SK-N-SH (cell line): ENCODE measurements at regions not wholly inside any gene's neighbourhood (a gene's known extent, or its start where the extent isn't known, plus 50 kb on each side); places are given as distances from the start of the nearest gene placed in this dataset.

ENCODE experiments used
- CTCF ChIA-PET: fragments of 300-600, 350-600 bp; formaldehyde crosslinking; extraction: SDS; loops from one replicate; lab custom pipeline; 2021; lab: Yijun Ruan, JAX
- POLR2A ChIA-PET: fragments of 350-600 bp; sonication (Branson Sonifier 250); formaldehyde crosslinking; extraction: SDS; loops from one replicate; lab custom pipeline; 2020; ENCODE audit warnings: antibody characterized with exemption, inconsistent platforms; lab: Yijun Ruan, JAX
- DNase-seq: peaks from one replicate; pipeline ENCODE4 v3.0.0; 2012
- H2AFZ ChIP-seq: fragments of 200-600 bp; sonication (generic); 2 replicates; pipeline ENCODE4 v1.8.1; 2016; ENCODE audit warnings: antibody characterized with exemption, mild to moderate bottlenecking, low read depth
- H3F3A ChIP-seq: fragments of 200-600 bp; sonication (generic); replicated peaks from 2 replicates; pipeline ENCODE3; 2016; ENCODE audit warnings: antibody characterized with exemption, mild to moderate bottlenecking; ENCODE audit not compliant: insufficient read depth
- H3K27ac ChIP-seq, 2 experiments: fragments of 200-500 bp in 1 of 2; fragments of 200-600 bp in 1 of 2; sonication (Bioruptor generic) in 1 of 2; sonication (generic), shearing (Covaris generic) in 1 of 2; 2 replicates each; pipeline versions ENCODE4 v1.5.1 to v1.6.1; 2014 to 2016; ENCODE audit warnings: low read depth in 2 of 2, inconsistent platforms in 1 of 2, low read length in 1 of 2, mild to moderate bottlenecking in 1 of 2, mixed read lengths in 1 of 2
- H3K27me3 ChIP-seq: fragments of 200-600 bp; sonication (generic), shearing (Covaris generic); 2 replicates; pipeline ENCODE4 v1.6.1; 2016; ENCODE audit warnings: mixed run types; ENCODE audit not compliant: insufficient read depth
- H3K36me3 ChIP-seq, 2 experiments: fragments of 200-500 bp in 1 of 2; fragments of 200-600 bp in 1 of 2; sonication (Bioruptor generic) in 1 of 2; sonication (generic) in 1 of 2; replicated peaks in 1 of 2; 2 replicates each; pipeline versions ENCODE3 to v1.5.1; 2014 to 2016; ENCODE audit warnings: low read length in 1 of 2, mild to moderate bottlenecking in 1 of 2; ENCODE audit not compliant: insufficient read depth in 2 of 2, control insufficient read depth in 1 of 2
- H3K4me1 ChIP-seq, 2 experiments: fragments of 200-500 bp in 1 of 2; fragments of 200-600 bp in 1 of 2; sonication (Bioruptor generic) in 1 of 2; sonication (generic), shearing (Covaris generic) in 1 of 2; 2 replicates each; pipeline versions ENCODE4 v1.5.1 to v1.6.1; 2014 to 2016; ENCODE audit warnings: low read depth in 1 of 2, low read length in 1 of 2, mixed run types in 1 of 2; ENCODE audit not compliant: insufficient read depth in 2 of 2, control insufficient read depth in 1 of 2
- H3K4me2 ChIP-seq: fragments of 200-600 bp; sonication (generic), shearing (Covaris generic); 2 replicates; pipeline ENCODE4 v1.6.1; 2017; ENCODE audit warnings: mixed run types
- H3K4me3 ChIP-seq, 2 experiments: fragments of 200-500 bp in 1 of 2; fragments of 200-600 bp in 1 of 2; sonication (Bioruptor generic) in 1 of 2; sonication (generic), shearing (Covaris generic) in 1 of 2; 2 replicates each; pipeline versions ENCODE4 v1.5.1 to v1.8.1; 2014 to 2016; ENCODE audit warnings: low read depth in 2 of 2, inconsistent platforms in 1 of 2, low read length in 1 of 2, mild to moderate bottlenecking in 1 of 2, mixed read lengths in 1 of 2, moderate library complexity in 1 of 2
- H3K79me2 ChIP-seq: fragments of 200-600 bp; sonication (generic); 2 replicates; pipeline ENCODE4 v1.8.1; 2017; ENCODE audit warnings: mild to moderate bottlenecking; ENCODE audit not compliant: insufficient read depth
- H3K9ac ChIP-seq: fragments of 200-600 bp; sonication (generic); 2 replicates; pipeline ENCODE4 v1.6.1; 2017; ENCODE audit warnings: mixed run types
- H3K9me2 ChIP-seq: fragments of 200-600 bp; sonication (generic); 2 replicates; pipeline ENCODE4 v1.6.1; 2017; ENCODE audit warnings: mixed run types
- H3K9me3 ChIP-seq: fragments of 200-600 bp; sonication (generic); 2 replicates; pipeline ENCODE4 v1.6.1; 2017; ENCODE audit warnings: mixed run types, mild to moderate bottlenecking, moderate library complexity
- H4K20me1 ChIP-seq: fragments of 200-600 bp; sonication (generic); 2 replicates; pipeline ENCODE4 v1.6.1; 2017; ENCODE audit warnings: mild to moderate bottlenecking, mixed run types; ENCODE audit not compliant: insufficient read depth
- ELF1 ChIP-seq: IDR thresholded peaks from 2 replicates; pipeline ENCODE4 v1.4.0; 2012
- EP300 ChIP-seq, 2 experiments: IDR thresholded peaks; 2 replicates each; pipeline versions ENCODE4 v1.4.0 to v1.6.1; 2012; ENCODE audit warnings: borderline replicate concordance in 1 of 2, low read depth in 1 of 2, low read length in 1 of 2
- FOSL2 ChIP-seq: IDR thresholded peaks from 2 replicates; pipeline ENCODE4 v1.4.0; 2012; ENCODE audit warnings: low read depth, mild to moderate bottlenecking, moderate library complexity, borderline replicate concordance
- FOXJ3 ChIP-seq: sonication (generic); formaldehyde crosslinking; IDR thresholded peaks from 2 replicates; pipeline ENCODE4 v1.5.1; 2020; ENCODE audit warnings: mild to moderate bottlenecking, missing genetic modification reagents
- FOXM1 ChIP-seq: IDR thresholded peaks from 2 replicates; pipeline ENCODE4 v1.4.0; 2012; ENCODE audit warnings: low read depth, mild to moderate bottlenecking
- GABPA ChIP-seq: IDR thresholded peaks from 2 replicates; pipeline ENCODE4 v1.4.0; 2012; ENCODE audit warnings: low read depth, mild to moderate bottlenecking
- JUND ChIP-seq: IDR thresholded peaks from 2 replicates; pipeline ENCODE4 v1.4.0; 2012
- MAX ChIP-seq: IDR thresholded peaks from 2 replicates; pipeline ENCODE4 v1.4.0; 2012; ENCODE audit warnings: low read depth
- MEF2A ChIP-seq: IDR thresholded peaks from 2 replicates; pipeline ENCODE4 v1.4.0; 2012; ENCODE audit warnings: low read depth, borderline replicate concordance
- MXI1 ChIP-seq: IDR thresholded peaks from 2 replicates; pipeline ENCODE4 v1.6.1; 2012; ENCODE audit warnings: mild to moderate bottlenecking, low read depth, low read length, improper control_type of control experiment
- POLR2AphosphoS5 ChIP-seq: IDR thresholded peaks from 2 replicates; pipeline ENCODE4 v1.6.1; 2012; ENCODE audit warnings: low read depth, low read length
- RCOR1 ChIP-seq: fragments of 150-350 bp; IDR thresholded peaks from 2 replicates; pipeline ENCODE4 v1.6.1; 2017; ENCODE audit warnings: antibody characterized with exemption, low read length
- REST ChIP-seq: IDR thresholded peaks from 2 replicates; pipeline ENCODE4 v1.6.1; 2012; ENCODE audit warnings: mild to moderate bottlenecking, low read depth, low read length, moderate library complexity
- RFX5 ChIP-seq: IDR thresholded peaks from 2 replicates; pipeline ENCODE4 v1.6.1; 2012; ENCODE audit warnings: mild to moderate bottlenecking, improper control_type of control experiment, low read length
- RXRA ChIP-seq: IDR thresholded peaks from 2 replicates; pipeline ENCODE4 v1.4.0; 2012; ENCODE audit warnings: low read depth, mild to moderate bottlenecking, borderline replicate concordance
- SIN3A ChIP-seq: IDR thresholded peaks from 2 replicates; pipeline ENCODE4 v1.6.1; 2012; ENCODE audit warnings: low read depth, mild to moderate bottlenecking, low read length, moderate library complexity, borderline replicate concordance
- TEAD4 ChIP-seq: IDR thresholded peaks from 2 replicates; pipeline ENCODE4 v1.4.0; 2012; ENCODE audit warnings: mild to moderate bottlenecking, borderline replicate concordance; ENCODE audit not compliant: insufficient read depth
- USF1 ChIP-seq: IDR thresholded peaks from 2 replicates; pipeline ENCODE4 v1.4.0; 2012; ENCODE audit warnings: low read depth, borderline replicate concordance
- YY1 ChIP-seq: IDR thresholded peaks from 2 replicates; pipeline ENCODE4 v1.4.0; 2012; ENCODE audit warnings: low read depth, mild to moderate bottlenecking
- WGBS: methylation state at CpG from one replicate; pipeline ENCODE4 v1.1.6; 2017; ENCODE audit warnings: low lambda C conversion rate; 5-methylcytosine and 5-hydroxymethylcytosine counted together

- Histone ChIP-seq H3K4me3 (no peak overlapping the region), H3K9me3 (peaks cover 6% of the 10 kb centered on the region; the same call in 1 of the 2 replicates), H3K27me3 (no peaks in the 10 kb centered on the region), H3K4me1 (no peaks in the 10 kb centered on the region), H2AFZ (no peak overlapping the region), H3K9ac (no peak overlapping the region), H3F3A (no peaks in the 10 kb centered on the region), H4K20me1 (no peaks in the 10 kb centered on the region), H3K79me2 (no peaks in the 10 kb centered on the region), H3K27ac (no peak overlapping the region), H3K4me2 (no peak overlapping the region), H3K9me2 (no peaks in the 10 kb centered on the region), H3K36me3 (no peaks in the 10 kb centered on the region)
- DNase-seq, result no peak
- POLR2A ChIA-PET, result no interaction called here
- WGBS, result 17% methylated on average over 2 of the region's 2 CpGs
- CTCF ChIA-PET, result no interaction called here
- TF ChIP-seq FOXJ3 (no peak), USF1 (no peak), FOSL2 (no peak), JUND (no peak), POLR2AphosphoS5 (no peak), EP300 (IDR thresholded peaks at IDR 0.05; ENCODE audit: borderline replicate concordance in 1 of 2, low read depth in 1 of 2, low read length in 1 of 2) (no peak), TEAD4 (no peak), RCOR1 (no peak), MXI1 (no peak), SIN3A (no peak), MAX (no peak), REST (no peak), ELF1 (no peak), MEF2A (no peak), GABPA (no peak), RXRA (no peak), FOXM1 (no peak), RFX5 (no peak), YY1 (no peak)
Observed at GRCh38 chr6:165077876-165078275, 231.5 kb downstream of the C6orf118 start.
